Ectodermal cell (in vitro differentiated cells): ENCODE measurements at regions not wholly inside any gene's neighbourhood (a gene's known extent, or its start where the extent isn't known, plus 50 kb on each side); places are given as distances from the start of the nearest gene placed in this dataset.

Experiments
- H3K27ac ChIP-seq: 2 replicates; pipeline ENCODE4 v1.7.0; 2013; ENCODE audit warnings: mild to moderate bottlenecking, low read depth, low read length; ENCODE audit not compliant: insufficient read depth, poor library complexity, severe bottlenecking
- H3K27me3 ChIP-seq: 2 replicates; pipeline ENCODE4 v1.7.0; 2013; ENCODE audit warnings: mild to moderate bottlenecking, low read length; ENCODE audit not compliant: insufficient read depth, control insufficient read depth, poor library complexity, severe bottlenecking
- H3K36me3 ChIP-seq: one replicate; pipeline ENCODE4 v1.7.0; 2013; ENCODE audit warnings: low read length; ENCODE audit not compliant: control insufficient read depth, insufficient read depth
- H3K4me1 ChIP-seq: one replicate; pipeline ENCODE4 v1.7.0; 2013; ENCODE audit warnings: low read length; ENCODE audit not compliant: control insufficient read depth, insufficient read depth
- H3K4me3 ChIP-seq: 2 replicates; pipeline ENCODE4 v1.7.0; 2013; ENCODE audit warnings: low read depth, low read length, control low read depth; ENCODE audit not compliant: insufficient read depth
- H3K9me3 ChIP-seq: 2 replicates; pipeline ENCODE4 v1.7.0; 2013; ENCODE audit warnings: mild to moderate bottlenecking, low read length, moderate library complexity; ENCODE audit not compliant: control insufficient read depth
- WGBS, 2 experiments: methylation state at CpG; one replicate each; pipeline ENCODE4 v1.1.7; 2013; ENCODE audit warnings: missing lambda C conversion rate in 2 of 2; 5-methylcytosine and 5-hydroxymethylcytosine counted together

DNA sequence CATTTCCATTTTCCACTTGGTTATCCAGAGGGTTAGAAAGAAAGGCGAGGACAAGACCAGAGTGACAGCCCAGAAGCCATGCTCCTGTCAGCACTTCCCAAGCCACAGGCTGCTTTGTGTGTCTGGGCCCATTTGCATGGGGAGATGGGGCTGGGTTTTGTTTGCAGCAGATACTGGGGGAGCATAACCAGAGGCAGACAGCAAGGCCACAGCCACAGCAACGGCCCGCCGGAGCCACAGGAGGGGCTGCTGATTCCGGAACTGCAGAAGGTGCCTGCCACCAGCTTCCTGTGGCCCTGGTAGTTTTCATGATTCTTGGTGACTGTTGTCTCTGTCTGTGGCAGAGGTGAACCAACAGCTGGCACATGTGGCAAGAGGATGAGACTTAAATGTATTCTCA is 106.6 kb downstream of the DLL1 start:
- no peaks in the 10 kb centered on the region for H3K27me3 ChIP-seq
- no peak overlapping the region for H3K27ac ChIP-seq
- 91 to 94% methylated on average over 5 of the region's 5 CpGs for WGBS, 2 experiments
- H3K9me3 ChIP-seq: no peaks in the 10 kb centered on the region
- H3K36me3 ChIP-seq: no peaks in the 10 kb centered on the region
- no peak overlapping the region for H3K4me3 ChIP-seq
- no peaks in the 10 kb centered on the region for H3K4me1 ChIP-seq

DNA sequence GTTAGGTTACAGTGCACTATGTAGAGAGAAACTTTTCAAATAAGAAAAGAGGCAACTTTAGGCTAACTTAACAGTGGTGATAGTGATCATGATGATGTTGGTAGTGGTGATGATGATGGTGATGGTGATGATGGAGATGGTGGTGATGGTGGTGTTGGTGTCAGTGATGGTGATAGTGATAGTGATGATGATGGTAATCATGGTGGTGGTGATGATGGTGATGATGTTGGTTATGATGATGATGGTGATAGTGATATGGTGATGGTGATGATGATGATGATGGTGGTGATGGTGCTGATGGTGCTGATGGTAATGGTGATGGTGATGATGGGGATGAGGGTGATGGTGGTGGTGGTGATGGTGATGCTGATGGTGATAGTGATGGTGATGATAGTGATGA is 107.4 kb downstream of the DLL1 start:
- Histone ChIP-seq H3K36me3 (no peaks in the 10 kb centered on the region), H3K27ac (no peak overlapping the region), H3K9me3 (no peaks in the 10 kb centered on the region), H3K27me3 (no peaks in the 10 kb centered on the region), H3K4me3 (no peak overlapping the region), H3K4me1 (no peaks in the 10 kb centered on the region)

GRCh38 chr6:170182781-170183120 is 108.1 kb downstream of the DLL1 start:
- Histone ChIP-seq H3K4me1 (no peaks in the 10 kb centered on the region), H3K27ac (no peak overlapping the region), H3K9me3 (no peaks in the 10 kb centered on the region), H3K36me3 (no peaks in the 10 kb centered on the region), H3K27me3 (no peaks in the 10 kb centered on the region), H3K4me3 (no peak overlapping the region)
- WGBS, 2 experiments: 88 to 91% methylated on average over 10 of the region's 10 CpGs

GRCh38 chr6:170182093-170182780 is 108.6 kb downstream of the DLL1 start:
- Histone ChIP-seq H3K27me3 (no peaks in the 10 kb centered on the region), H3K27ac (no peak overlapping the region), H3K4me1 (no peaks in the 10 kb centered on the region), H3K36me3 (no peaks in the 10 kb centered on the region), H3K4me3 (no peak overlapping the region), H3K9me3 (no peaks in the 10 kb centered on the region)
- WGBS, 2 experiments: 85 to 86% methylated on average over 19 of the region's 19 CpGs

GRCh38 chr6:170181338-170181690 is 109.6 kb downstream of the DLL1 start:
- no peak overlapping the region for H3K4me3 ChIP-seq
- no peaks in the 10 kb centered on the region for H3K4me1 ChIP-seq
- no peaks in the 10 kb centered on the region for H3K27me3 ChIP-seq
- H3K9me3 ChIP-seq: no peaks in the 10 kb centered on the region
- WGBS, 2 experiments: 94 to 95% methylated on average over 5 of the region's 5 CpGs
- H3K36me3 ChIP-seq: no peaks in the 10 kb centered on the region
- H3K27ac ChIP-seq: no peak overlapping the region

GRCh38 chr6:170180671-170181337 is 110.1 kb downstream of the DLL1 start:
- 93% methylated on average over 23 of the region's 23 CpGs for WGBS, 2 experiments
- Histone ChIP-seq H3K27ac (no peak overlapping the region), H3K9me3 (no peaks in the 10 kb centered on the region), H3K4me3 (no peak overlapping the region), H3K36me3 (no peaks in the 10 kb centered on the region), H3K27me3 (no peaks in the 10 kb centered on the region), H3K4me1 (peaks cover 3% of the 10 kb centered on the region)

- Histone ChIP-seq H3K4me3 (no peak overlapping the region), H3K4me1 (peaks cover 5% of the 10 kb centered on the region), H3K27me3 (no peaks in the 10 kb centered on the region), H3K9me3 (no peaks in the 10 kb centered on the region), H3K36me3 (no peaks in the 10 kb centered on the region), H3K27ac (no peak overlapping the region)
- 93 to 94% methylated on average over 10 of the region's 10 CpGs for WGBS, 2 experiments
Observed at GRCh38 chr6:170179616-170180324, 111.1 kb downstream of the DLL1 start.

- Histone ChIP-seq H3K27ac (no peak overlapping the region), H3K36me3 (no peaks in the 10 kb centered on the region), H3K9me3 (no peaks in the 10 kb centered on the region), H3K27me3 (no peaks in the 10 kb centered on the region), H3K4me1 (peaks cover 5% of the 10 kb centered on the region), H3K4me3 (no peak overlapping the region)
- 94 to 95% methylated on average over 30 of the region's 30 CpGs for WGBS, 2 experiments
Observed at GRCh38 chr6:170178561-170179477, 112.1 kb downstream of the DLL1 start.

DNA sequence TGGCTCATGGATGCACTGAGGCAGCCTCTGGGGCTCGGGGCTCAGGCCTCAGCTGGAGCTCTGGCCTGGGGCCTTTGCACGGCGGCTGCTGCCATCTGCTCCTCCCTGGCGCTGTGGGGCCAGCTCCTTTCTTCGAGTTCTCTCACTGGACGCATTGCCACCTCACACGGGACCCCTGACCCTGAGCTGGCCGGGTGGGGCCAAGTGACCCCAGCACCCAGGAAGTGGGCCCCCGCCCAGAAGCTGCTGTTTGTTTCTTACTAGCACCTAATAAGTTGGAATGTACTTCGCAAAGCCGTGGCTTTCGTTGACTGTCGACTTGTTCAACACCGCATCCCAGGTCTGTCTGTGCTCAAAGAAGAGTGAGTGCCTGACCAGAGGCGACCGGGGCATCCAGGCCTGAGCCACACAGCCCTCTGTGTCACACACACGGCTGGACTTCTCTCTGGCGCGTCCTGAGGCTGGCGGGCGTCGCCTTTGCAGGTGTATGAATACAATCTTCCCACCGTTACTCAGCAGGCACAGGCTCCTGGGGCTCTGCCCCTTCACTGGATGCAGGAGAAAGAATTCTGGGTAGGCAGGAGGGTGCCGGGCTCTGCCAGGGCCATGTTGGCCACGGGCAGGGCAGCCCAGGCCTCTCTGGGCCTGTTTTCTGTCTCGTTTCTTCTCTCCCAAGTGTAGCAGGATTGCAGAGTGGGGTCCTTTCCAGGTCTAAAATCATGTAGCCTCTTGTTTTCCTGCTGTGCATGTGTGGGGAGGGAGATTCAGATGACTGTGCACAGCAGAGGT is 112.9 kb downstream of the DLL1 start:
- Histone ChIP-seq H3K27ac (no peak overlapping the region), H3K9me3 (no peaks in the 10 kb centered on the region), H3K36me3 (no peaks in the 10 kb centered on the region), H3K4me1 (peaks cover 5% of the 10 kb centered on the region), H3K27me3 (no peaks in the 10 kb centered on the region), H3K4me3 (no peak overlapping the region)
- WGBS, 2 experiments: 95% methylated on average over 26 of the region's 26 CpGs
